GM19455 (cell line): ENCODE measurements at regions not wholly inside any gene's neighbourhood (a gene's known extent, or its start where the extent isn't known, plus 50 kb on each side); places are given as distances from the start of the nearest gene placed in this dataset.
"Not testable (repeated sequence)": the region's sequence is repeated elsewhere in the genome, so short reads cannot be mapped to it uniquely, and the experiment has no call there.

ENCODE experiments used
- ATAC-seq: cut with Tn5 transposase; IDR thresholded peaks from one replicate; pipeline ENCODE4 v1.9.1; 2021; ENCODE audit not compliant: unreplicated experiment

GRCh38 chr1:93773049-93773838, 91.6 kb upstream of the BCAR3 start:
- no peak for ATAC-seq

GRCh38 chr1:93771843-93772242, 90.2 kb upstream of the BCAR3 start:
- ATAC-seq = no peak

- no peak for ATAC-seq
Observed at GRCh38 chr1:93770640-93771039, 89.0 kb upstream of the BCAR3 start.

- ATAC-seq = no peak
Observed at GRCh38 chr1:93769777-93770176, 88.1 kb upstream of the BCAR3 start.

GRCh38 chr1:93768380-93768863, 86.8 kb upstream of the BCAR3 start:
- no peak for ATAC-seq

- no peak for ATAC-seq
Observed at GRCh38 chr1:93766451-93766850, 84.8 kb upstream of the BCAR3 start.

GRCh38 chr1:93765099-93765498, 83.5 kb upstream of the BCAR3 start:
- ATAC-seq = no peak

GRCh38 chr1:93764366-93764750, 82.7 kb upstream of the BCAR3 start:
- ATAC-seq = no peak

- ATAC-seq = no peak
Observed at GRCh38 chr1:93763704-93764365, 82.2 kb upstream of the BCAR3 start.

GRCh38 chr1:93758842-93759515, 77.3 kb upstream of the BCAR3 start:
- no peak for ATAC-seq

GRCh38 chr1:93757256-93758036, 75.8 kb upstream of the BCAR3 start:
- no peak for ATAC-seq

GRCh38 chr1:93756657-93757056, 75.0 kb upstream of the BCAR3 start:
- no peak for ATAC-seq

- not testable (repeated sequence) for ATAC-seq
Observed at GRCh38 chr1:93755251-93755715, 73.6 kb upstream of the BCAR3 start.

GRCh38 chr1:93753791-93754763, 72.4 kb upstream of the BCAR3 start:
- no peak for ATAC-seq

GRCh38 chr1:93751377-93752250, 70.0 kb upstream of the BCAR3 start:
- ATAC-seq = no peak

GRCh38 chr1:93750955-93751354, 69.3 kb upstream of the BCAR3 start:
- ATAC-seq = peak; percentile 47

GRCh38 chr1:93749894-93750301, 68.3 kb upstream of the BCAR3 start:
- no peak for ATAC-seq

GRCh38 chr1:93749487-93749886, 67.8 kb upstream of the BCAR3 start:
- no peak for ATAC-seq
